Astrocyte (in vitro differentiated cells and primary cell): ENCODE measurements at regions not wholly inside any gene's neighbourhood (a gene's known extent, or its start where the extent isn't known, plus 50 kb on each side); places are given as distances from the start of the nearest gene placed in this dataset.
"Not testable (repeated sequence)": the region's sequence is repeated elsewhere in the genome, so short reads cannot be mapped to it uniquely, and the experiment has no call there.

ENCODE experiments used
- DNase-seq: peaks from one replicate; pipeline ENCODE4 v3.0.0-alpha.2; 2010; ENCODE audit warnings: low read depth
- FAIRE-seq: peaks from 2 replicates; lab custom pipeline; 2011; peaks lifted over from hg19 to GRCh38; lab: Jason Lieb, UNC
- H2AFZ ChIP-seq: 2 replicates; pipeline ENCODE4 v1.6.0; 2012; ENCODE audit warnings: low read depth, low read length, inconsistent platforms
- H3K27ac ChIP-seq: 2 replicates; pipeline ENCODE4 v1.5.1; 2011; ENCODE audit warnings: low read depth, low read length, inconsistent platforms
- H3K27me3 ChIP-seq: 2 replicates; pipeline ENCODE4 v1.6.0; 2011; ENCODE audit warnings: low read length, inconsistent platforms; ENCODE audit not compliant: insufficient read depth
- H3K36me3 ChIP-seq: 2 replicates; pipeline ENCODE4 v1.5.1; 2011; ENCODE audit warnings: low read length, inconsistent platforms; ENCODE audit not compliant: insufficient read depth
- H3K4me1 ChIP-seq: 2 replicates; pipeline ENCODE4 v1.5.1; 2011; ENCODE audit warnings: low read length, inconsistent platforms; ENCODE audit not compliant: insufficient read depth
- H3K4me2 ChIP-seq: 2 replicates; pipeline ENCODE4 v1.6.0; 2012; ENCODE audit warnings: low read length, inconsistent platforms
- H3K4me3 ChIP-seq: 2 replicates; pipeline ENCODE4 v1.5.1; 2011; ENCODE audit warnings: low read depth, mild to moderate bottlenecking, low read length, inconsistent platforms; ENCODE audit not compliant: insufficient read depth
- H3K79me2 ChIP-seq: 2 replicates; pipeline ENCODE4 v1.6.0; 2012; ENCODE audit warnings: mild to moderate bottlenecking, low read length, inconsistent platforms; ENCODE audit not compliant: insufficient read depth
- H3K9ac ChIP-seq: 2 replicates; pipeline ENCODE4 v1.6.0; 2012; ENCODE audit warnings: mild to moderate bottlenecking, low read length, inconsistent platforms
- H3K9me3 ChIP-seq: 2 replicates; pipeline ENCODE4 v1.5.1; 2012; ENCODE audit warnings: low read depth, mild to moderate bottlenecking, low read length, inconsistent platforms; ENCODE audit not compliant: insufficient read depth
- H4K20me1 ChIP-seq: 2 replicates; pipeline ENCODE4 v1.6.0; 2012; ENCODE audit warnings: low read length, inconsistent platforms; ENCODE audit not compliant: insufficient read depth
- H3K27ac Mint-ChIP-seq: one replicate; pipeline ENCODE4 v1.8.0; 2021; ENCODE audit warnings: mild to moderate bottlenecking, mixed read lengths; ENCODE audit not compliant: unreplicated experiment
- H3K27me3 Mint-ChIP-seq: one replicate; pipeline ENCODE4 v1.8.0; 2021; ENCODE audit warnings: low read depth, mixed read lengths; ENCODE audit not compliant: unreplicated experiment
- H3K36me3 Mint-ChIP-seq: one replicate; pipeline ENCODE4 v1.8.0; 2021; ENCODE audit warnings: low read depth, mixed read lengths; ENCODE audit not compliant: unreplicated experiment
- H3K4me1 Mint-ChIP-seq: one replicate; pipeline ENCODE4 v1.8.0; 2021; ENCODE audit warnings: low read depth, mixed read lengths; ENCODE audit not compliant: unreplicated experiment
- H3K4me3 Mint-ChIP-seq: one replicate; pipeline ENCODE4 v1.8.0; 2021; ENCODE audit warnings: mild to moderate bottlenecking, moderate library complexity, mixed read lengths; ENCODE audit not compliant: unreplicated experiment
- H3K9me3 Mint-ChIP-seq: one replicate; pipeline ENCODE4 v1.8.0; 2021; ENCODE audit warnings: mild to moderate bottlenecking, mixed read lengths; ENCODE audit not compliant: unreplicated experiment
- EZH2 ChIP-seq: IDR thresholded peaks from 2 replicates; pipeline ENCODE4 v1.6.1; 2012; ENCODE audit warnings: mild to moderate bottlenecking, low read length, inconsistent platforms; ENCODE audit not compliant: insufficient read depth
- TF ChIP-seq, protein P1 (sequence below): IDR thresholded peaks from 2 replicates; pipeline ENCODE4 v1.5.1; 2011; ENCODE audit warnings: low read depth, mild to moderate bottlenecking, inconsistent platforms, low read length, moderate library complexity; ENCODE audit not compliant: insufficient read depth

DNA sequence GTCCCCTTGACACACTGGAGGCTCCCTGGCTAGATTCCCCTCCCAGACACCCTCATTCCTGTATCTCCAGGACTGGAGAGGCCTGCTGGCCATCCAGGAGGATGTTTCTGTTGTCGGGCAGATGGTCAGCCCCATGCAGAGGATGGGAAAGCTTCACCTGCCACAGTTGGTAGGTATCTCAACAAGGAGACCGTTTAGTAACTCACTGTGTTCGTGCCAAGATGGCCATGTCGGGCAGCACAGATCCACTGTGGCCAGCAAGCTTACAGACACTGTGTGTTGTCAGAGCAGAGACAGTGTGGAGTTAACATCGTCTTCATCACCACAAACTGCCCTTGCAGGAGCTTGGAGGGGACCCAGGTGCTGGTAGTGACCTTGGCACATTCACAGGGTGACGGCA, 390.9 kb downstream of the SEC14L1 start:
- H4K20me1 ChIP-seq: no peaks in the 10 kb centered on the region
- no peaks in the 10 kb centered on the region for H3K79me2 ChIP-seq
- Mint-ChIP-seq H3K27me3 (peaks cover 38% of the 10 kb centered on the region), H3K9me3 (peaks cover 13% of the 10 kb centered on the region), H3K4me1 (no peaks in the 10 kb centered on the region), H3K36me3 (peaks cover 6% of the 10 kb centered on the region), H3K4me3 (no peak overlapping the region), H3K27ac (no peak overlapping the region)
- H3K27ac ChIP-seq: no peak overlapping the region
- no peak overlapping the region for H3K4me3 ChIP-seq
- no peaks in the 10 kb centered on the region for H3K36me3 ChIP-seq
- TF ChIP-seq, protein P1, sequence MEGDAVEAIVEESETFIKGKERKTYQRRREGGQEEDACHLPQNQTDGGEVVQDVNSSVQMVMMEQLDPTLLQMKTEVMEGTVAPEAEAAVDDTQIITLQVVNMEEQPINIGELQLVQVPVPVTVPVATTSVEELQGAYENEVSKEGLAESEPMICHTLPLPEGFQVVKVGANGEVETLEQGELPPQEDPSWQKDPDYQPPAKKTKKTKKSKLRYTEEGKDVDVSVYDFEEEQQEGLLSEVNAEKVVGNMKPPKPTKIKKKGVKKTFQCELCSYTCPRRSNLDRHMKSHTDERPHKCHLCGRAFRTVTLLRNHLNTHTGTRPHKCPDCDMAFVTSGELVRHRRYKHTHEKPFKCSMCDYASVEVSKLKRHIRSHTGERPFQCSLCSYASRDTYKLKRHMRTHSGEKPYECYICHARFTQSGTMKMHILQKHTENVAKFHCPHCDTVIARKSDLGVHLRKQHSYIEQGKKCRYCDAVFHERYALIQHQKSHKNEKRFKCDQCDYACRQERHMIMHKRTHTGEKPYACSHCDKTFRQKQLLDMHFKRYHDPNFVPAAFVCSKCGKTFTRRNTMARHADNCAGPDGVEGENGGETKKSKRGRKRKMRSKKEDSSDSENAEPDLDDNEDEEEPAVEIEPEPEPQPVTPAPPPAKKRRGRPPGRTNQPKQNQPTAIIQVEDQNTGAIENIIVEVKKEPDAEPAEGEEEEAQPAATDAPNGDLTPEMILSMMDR: no peak
- TF ChIP-seq EZH2: no peak
- DNase-seq: no peak
- H3K9me3 ChIP-seq: no peaks in the 10 kb centered on the region
- no peak overlapping the region for H3K4me2 ChIP-seq
- H2AFZ ChIP-seq: no peak overlapping the region
- H3K27me3 ChIP-seq: peaks cover 8% of the 10 kb centered on the region
- H3K4me1 ChIP-seq: peaks cover 3% of the 10 kb centered on the region
- no peak overlapping the region for H3K9ac ChIP-seq
- no peak for FAIRE-seq

DNA sequence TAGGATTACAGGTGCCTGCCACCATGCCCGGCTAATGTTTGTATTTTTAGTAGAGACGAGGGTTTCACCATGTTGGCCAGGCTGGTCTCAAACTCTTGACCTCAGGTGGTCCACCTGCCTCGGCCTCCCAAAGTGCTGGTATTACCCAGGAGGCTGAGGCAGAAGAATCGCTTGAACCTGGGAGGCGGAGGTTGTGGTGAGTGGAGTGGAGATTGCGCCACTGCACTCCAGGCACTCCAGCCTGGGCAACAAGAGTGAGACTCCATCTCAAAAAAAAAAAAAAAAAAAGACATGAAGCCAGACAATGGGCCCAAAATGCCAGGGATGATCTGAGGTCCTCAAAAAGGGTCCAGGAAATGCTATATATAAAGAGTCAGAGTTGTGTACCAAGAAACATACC, 392.9 kb downstream of the SEC14L1 start:
- not testable (repeated sequence) for H3K4me1 ChIP-seq, H3K4me1 Mint-ChIP-seq, H3K4me3 Mint-ChIP-seq, H3K9ac ChIP-seq, H4K20me1 ChIP-seq, H3K79me2 ChIP-seq, H3K27me3 ChIP-seq, H3K4me2 ChIP-seq, H3K4me3 ChIP-seq, H3K9me3 ChIP-seq, H3K36me3 Mint-ChIP-seq, H3K27ac Mint-ChIP-seq, H2AFZ ChIP-seq, H3K9me3 Mint-ChIP-seq, DNase-seq, FAIRE-seq, H3K27ac ChIP-seq, H3K36me3 ChIP-seq
- peaks cover 37% of the 10 kb centered on the region for H3K27me3 Mint-ChIP-seq

DNA sequence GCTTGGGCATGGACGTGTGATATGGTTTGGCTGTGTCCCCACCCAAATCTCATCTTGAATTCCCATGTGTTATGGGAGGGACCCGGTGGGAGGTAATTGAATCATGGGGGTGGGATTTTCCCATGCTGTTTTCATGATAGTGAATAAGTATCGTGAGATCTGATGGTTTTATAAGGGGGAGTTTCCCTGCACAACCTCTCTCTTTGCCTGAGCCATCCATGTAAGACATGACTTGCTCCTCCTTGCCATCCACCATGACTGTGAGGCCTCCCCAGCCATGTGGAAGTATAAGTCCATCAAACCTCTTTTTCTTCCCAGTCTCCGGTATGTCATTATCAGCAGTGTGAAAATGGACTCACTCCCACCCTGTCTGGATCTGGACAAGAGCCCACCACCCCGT, 393.4 kb downstream of the SEC14L1 start:
- Histone ChIP-seq H3K27me3 (peaks cover 8% of the 10 kb centered on the region), H3K9me3 (no peaks in the 10 kb centered on the region), H3K4me1 (no peaks in the 10 kb centered on the region), H2AFZ (no peak overlapping the region), H3K36me3 (no peaks in the 10 kb centered on the region), H3K4me3 (no peak overlapping the region), H4K20me1 (no peaks in the 10 kb centered on the region), H3K79me2 (no peaks in the 10 kb centered on the region), H3K4me2 (no peak overlapping the region), H3K9ac (no peak overlapping the region), H3K27ac (no peak overlapping the region)
- no peak for FAIRE-seq
- Mint-ChIP-seq H3K4me1 (no peaks in the 10 kb centered on the region), H3K27ac (no peak overlapping the region), H3K4me3 (no peak overlapping the region), H3K36me3 (peaks cover 6% of the 10 kb centered on the region), H3K9me3 (peaks cover 8% of the 10 kb centered on the region), H3K27me3 (peaks cover 40% of the 10 kb centered on the region)
- DNase-seq: no peak
- TF ChIP-seq, protein P1: no peak
- no peak for TF ChIP-seq EZH2
